ENCODE measurements at regions not wholly inside any gene's neighbourhood (a gene's known extent, or its start where the extent isn't known, plus 50 kb on each side); places are given as distances from the start of the nearest gene placed in this dataset.

DNA sequence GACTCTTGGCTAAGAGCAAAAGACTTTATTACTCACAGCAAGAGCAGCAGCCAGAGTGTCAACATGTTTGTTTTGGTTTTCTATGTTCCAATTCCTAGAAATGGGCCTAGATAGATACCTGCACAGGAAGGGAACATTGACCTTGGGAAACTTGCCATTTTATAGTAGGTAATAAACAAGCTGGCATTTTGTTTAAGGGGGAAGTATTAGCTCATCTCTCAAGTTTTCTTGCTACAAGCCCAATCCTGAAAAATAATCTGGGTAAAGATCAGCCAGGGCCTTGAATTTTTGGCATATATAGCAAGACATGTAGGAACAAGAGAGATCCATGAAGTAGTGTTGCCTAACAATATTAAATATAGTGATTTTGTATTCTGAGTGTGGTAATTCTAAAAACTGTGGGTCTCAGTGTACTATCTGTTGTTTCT lies 51.4 kb upstream of the RGL1 start:
- H3K9ac ChIP-seq (ENCODE audit: low read length) = no peak overlapping the region
- no peak for TF ChIP-seq EZH2 (optimal IDR thresholded peaks at IDR 0.05; ENCODE audit: low read depth, low read length)
- TF ChIP-seq CTCF (IDR thresholded peaks at IDR 0.05; ENCODE audit: low read length) = no peak
- TF ChIP-seq EZH2phosphoT487 (IDR thresholded peaks at IDR 0.05; ENCODE audit: low read length) = no peak
- H4K20me1 ChIP-seq (ENCODE audit: insufficient read depth, low read length) = no peaks in the 10 kb centered on the region
- no peak overlapping the region for H2AFZ ChIP-seq (ENCODE audit: low read length)
- no peak overlapping the region for H3K27ac ChIP-seq (ENCODE audit: low read length)
- H3K9me3 ChIP-seq (replicated peaks; ENCODE audit: insufficient read depth, low read length) = no peaks in the 10 kb centered on the region
- DNase-seq = no peak
- H3K9me2 ChIP-seq (replicated peaks; ENCODE audit: insufficient read depth, low read length) = no peaks in the 10 kb centered on the region
- no peaks in the 10 kb centered on the region for H3K27me3 ChIP-seq (replicated peaks; ENCODE audit: insufficient read depth, low read length)
- no peak overlapping the region for H3K4me3 ChIP-seq (ENCODE audit: low read length)
- H3K79me2 ChIP-seq (ENCODE audit: low read length) = no peaks in the 10 kb centered on the region
- no peaks in the 10 kb centered on the region for H3F3A ChIP-seq (ENCODE audit: insufficient read depth, low read length)
- no peaks in the 10 kb centered on the region for H3K36me3 ChIP-seq (replicated peaks; ENCODE audit: insufficient read depth, low read length)
- H3K4me1 ChIP-seq (ENCODE audit: low read length) = no peaks in the 10 kb centered on the region
- H3K4me2 ChIP-seq (ENCODE audit: low read depth, low read length) = no peak overlapping the region

DNA sequence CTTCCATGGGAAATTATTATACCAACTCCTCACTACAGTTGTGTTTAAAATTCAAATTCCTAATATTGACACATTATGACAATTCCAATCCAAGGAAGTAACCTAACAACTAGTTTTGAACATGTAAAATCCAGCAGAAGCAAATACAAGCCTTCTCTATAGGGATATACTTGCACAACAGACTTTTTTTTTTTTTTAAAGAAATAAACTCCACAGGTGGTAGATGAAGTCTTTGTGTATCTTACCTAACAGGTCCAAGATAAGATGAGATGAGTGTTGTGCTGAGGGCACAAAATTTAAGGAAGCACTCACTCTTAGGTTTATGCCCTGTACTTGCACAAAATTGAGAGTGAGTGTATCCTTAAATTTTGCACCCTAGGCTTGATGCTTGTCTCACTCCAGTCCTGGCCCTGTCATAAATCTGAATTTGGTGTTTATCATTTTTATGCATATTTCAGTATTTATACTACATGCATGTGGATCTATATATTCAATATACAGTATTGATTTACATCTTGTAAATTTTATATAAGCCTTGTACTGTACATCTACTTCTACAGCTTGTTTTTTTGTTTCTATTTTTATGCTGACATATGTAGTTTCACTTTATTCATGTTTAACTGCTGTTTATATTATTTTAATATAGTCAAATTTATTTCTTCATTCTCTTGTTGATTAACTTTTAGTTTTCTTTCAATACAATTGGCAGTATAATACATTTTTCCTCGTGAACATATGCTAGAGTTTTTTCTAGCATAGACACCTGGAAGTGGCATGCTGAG lies 60.6 kb upstream of the RGL1 start:
- no peak overlapping the region for H3K9ac ChIP-seq (ENCODE audit: low read length)
- H3K9me3 ChIP-seq (replicated peaks; ENCODE audit: insufficient read depth, low read length) = no peaks in the 10 kb centered on the region
- H3K9me2 ChIP-seq (replicated peaks; ENCODE audit: insufficient read depth, low read length) = no peaks in the 10 kb centered on the region
- H3K4me2 ChIP-seq (ENCODE audit: low read depth, low read length) = no peak overlapping the region
- no peaks in the 10 kb centered on the region for H3K79me2 ChIP-seq (ENCODE audit: low read length)
- no peaks in the 10 kb centered on the region for H3F3A ChIP-seq (ENCODE audit: insufficient read depth, low read length)
- no peak for DNase-seq
- no peak for TF ChIP-seq EZH2phosphoT487 (IDR thresholded peaks at IDR 0.05; ENCODE audit: low read length)
- no peak for TF ChIP-seq EZH2 (optimal IDR thresholded peaks at IDR 0.05; ENCODE audit: low read depth, low read length)
- no peaks in the 10 kb centered on the region for H4K20me1 ChIP-seq (ENCODE audit: insufficient read depth, low read length)
- H3K27ac ChIP-seq (ENCODE audit: low read length) = no peak overlapping the region
- H2AFZ ChIP-seq (ENCODE audit: low read length) = no peak overlapping the region
- no peak overlapping the region for H3K4me3 ChIP-seq (ENCODE audit: low read length)
- no peaks in the 10 kb centered on the region for H3K36me3 ChIP-seq (replicated peaks; ENCODE audit: insufficient read depth, low read length)
- H3K27me3 ChIP-seq (replicated peaks; ENCODE audit: insufficient read depth, low read length) = no peaks in the 10 kb centered on the region
- H3K4me1 ChIP-seq (ENCODE audit: low read length) = no peaks in the 10 kb centered on the region; the same call in 1 of the 2 replicates

DNA sequence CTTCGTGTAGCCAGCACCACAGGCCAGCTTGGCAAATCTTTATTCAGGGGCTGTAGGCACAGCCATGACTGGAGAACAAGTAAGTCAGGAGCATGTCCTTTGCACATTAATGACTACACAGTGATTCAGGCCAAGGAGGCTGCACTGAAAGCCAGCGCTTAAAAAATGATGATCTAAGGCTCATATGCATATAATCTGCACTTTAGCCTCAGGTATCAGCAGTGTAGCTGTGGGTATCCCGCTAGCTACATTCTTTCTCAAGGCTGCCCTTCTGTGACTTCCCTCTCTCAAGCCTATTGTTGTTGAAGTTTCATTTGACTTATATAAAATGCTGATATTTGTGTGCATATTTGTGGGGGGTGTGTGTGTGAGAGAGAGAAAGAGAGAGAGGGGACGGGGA lies 62.6 kb upstream of the RGL1 start:
- no peak for TF ChIP-seq EZH2 (optimal IDR thresholded peaks at IDR 0.05; ENCODE audit: low read depth, low read length)
- TF ChIP-seq CTCF (IDR thresholded peaks at IDR 0.05; ENCODE audit: low read length) = no peak
- TF ChIP-seq EZH2phosphoT487 (IDR thresholded peaks at IDR 0.05; ENCODE audit: low read length) = no peak
- no peak for DNase-seq
- Histone ChIP-seq H3K9me2 (replicated peaks; ENCODE audit: insufficient read depth, low read length) (no peaks in the 10 kb centered on the region), H3K27ac (ENCODE audit: low read length) (no peak overlapping the region), H3K9me3 (replicated peaks; ENCODE audit: insufficient read depth, low read length) (no peaks in the 10 kb centered on the region), H3K79me2 (ENCODE audit: low read length) (no peaks in the 10 kb centered on the region), H3K4me2 (ENCODE audit: low read depth, low read length) (no peak overlapping the region), H2AFZ (ENCODE audit: low read length) (no peak overlapping the region), H3K4me3 (ENCODE audit: low read length) (no peak overlapping the region), H3F3A (ENCODE audit: insufficient read depth, low read length) (no peaks in the 10 kb centered on the region), H3K27me3 (replicated peaks; ENCODE audit: insufficient read depth, low read length) (no peaks in the 10 kb centered on the region), H3K9ac (ENCODE audit: low read length) (no peak overlapping the region), H4K20me1 (ENCODE audit: insufficient read depth, low read length) (no peaks in the 10 kb centered on the region), H3K36me3 (replicated peaks; ENCODE audit: insufficient read depth, low read length) (no peaks in the 10 kb centered on the region), H3K4me1 (ENCODE audit: low read length) (no peaks in the 10 kb centered on the region; the same call in 1 of the 2 replicates)

DNA sequence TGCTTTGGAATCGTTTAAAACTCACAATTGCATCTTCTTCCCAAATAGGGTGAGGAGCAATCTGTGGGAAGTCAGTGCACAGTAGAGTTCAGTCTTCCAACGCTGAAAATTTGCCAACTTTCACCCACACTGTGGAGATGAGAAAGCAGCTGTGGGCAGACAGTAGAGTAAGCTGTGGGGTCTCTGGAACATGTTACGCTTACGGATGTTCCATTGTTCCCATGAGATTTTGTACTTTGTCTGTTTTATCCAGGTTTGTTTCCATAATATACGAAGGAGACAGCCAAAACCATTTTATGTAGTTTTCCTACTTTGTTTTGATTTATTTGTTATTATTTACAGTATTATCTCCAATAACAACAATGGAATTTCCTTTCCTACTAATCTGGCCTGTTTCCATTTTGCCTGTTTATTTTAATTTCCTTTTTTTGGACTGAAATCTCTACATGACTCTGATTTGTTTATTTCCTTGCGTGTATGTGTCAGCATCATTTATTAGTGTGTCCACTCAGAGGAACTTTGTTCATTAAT lies 65.1 kb upstream of the RGL1 start:
- no peaks in the 10 kb centered on the region for H3F3A ChIP-seq (ENCODE audit: insufficient read depth, low read length)
- H2AFZ ChIP-seq (ENCODE audit: low read length) = no peak overlapping the region
- TF ChIP-seq EZH2phosphoT487 (IDR thresholded peaks at IDR 0.05; ENCODE audit: low read length) (no peak), CTCF (IDR thresholded peaks at IDR 0.05; ENCODE audit: low read length) (no peak), EZH2 (optimal IDR thresholded peaks at IDR 0.05; ENCODE audit: low read depth, low read length) (no peak)
- H3K9me3 ChIP-seq (replicated peaks; ENCODE audit: insufficient read depth, low read length) = no peaks in the 10 kb centered on the region
- no peak overlapping the region for H3K9ac ChIP-seq (ENCODE audit: low read length)
- H3K36me3 ChIP-seq (replicated peaks; ENCODE audit: insufficient read depth, low read length) = no peaks in the 10 kb centered on the region
- no peaks in the 10 kb centered on the region for H3K9me2 ChIP-seq (replicated peaks; ENCODE audit: insufficient read depth, low read length)
- H3K4me2 ChIP-seq (ENCODE audit: low read depth, low read length) = no peak overlapping the region
- DNase-seq = no peak
- no peaks in the 10 kb centered on the region for H3K79me2 ChIP-seq (ENCODE audit: low read length)
- H3K27ac ChIP-seq (ENCODE audit: low read length) = no peak overlapping the region
- no peak overlapping the region for H3K4me3 ChIP-seq (ENCODE audit: low read length)
- no peaks in the 10 kb centered on the region for H4K20me1 ChIP-seq (ENCODE audit: insufficient read depth, low read length)
- H3K27me3 ChIP-seq (replicated peaks; ENCODE audit: insufficient read depth, low read length) = no peaks in the 10 kb centered on the region
- no peaks in the 10 kb centered on the region; the same call in 1 of the 2 replicates for H3K4me1 ChIP-seq (ENCODE audit: low read length)

Data from MM.1S (cell line).